Activated CD4-positive, alpha-beta T cell treated with anti-CD3 and anti-CD28 coated beads, Interleukin-2, amount 10 ng/mL, durations not matched to agents 24 days and 14 days (primary cell): ENCODE measurements at regions not wholly inside any gene's neighbourhood (a gene's known extent, or its start where the extent isn't known, plus 50 kb on each side); places are given as distances from the start of the nearest gene placed in this dataset.
"Not testable (repeated sequence)": the region's sequence is repeated elsewhere in the genome, so short reads cannot be mapped to it uniquely, and the experiment has no call there.

Source experiments
- DNase-seq: peaks from one replicate; pipeline ENCODE4 v3.0.0; 2022
- H3K27ac Mint-ChIP-seq: one replicate; pipeline ENCODE4 v1.8.0; 2022; ENCODE audit warnings: mild to moderate bottlenecking, mixed read lengths
- H3K27me3 Mint-ChIP-seq: one replicate; pipeline ENCODE4 v1.8.0; 2022; ENCODE audit warnings: mixed read lengths
- H3K36me3 Mint-ChIP-seq: one replicate; pipeline ENCODE4 v1.8.0; 2022; ENCODE audit warnings: low read depth, mild to moderate bottlenecking, mixed read lengths
- H3K4me1 Mint-ChIP-seq: one replicate; pipeline ENCODE4 v1.8.0; 2021; ENCODE audit warnings: mixed read lengths
- H3K4me3 Mint-ChIP-seq: one replicate; pipeline ENCODE4 v1.8.0; 2022; ENCODE audit warnings: mild to moderate bottlenecking, moderate library complexity, mixed read lengths
- H3K9me3 Mint-ChIP-seq: one replicate; pipeline ENCODE4 v1.8.0; 2021; ENCODE audit warnings: mixed read lengths
- intact Hi-C: fragments of 100-400 bp; cut with micrococcal nuclease; formaldehyde crosslinking; loops from one replicate; pipeline ENCODE4 v1.15.1; 2023

- no peaks in the 10 kb centered on the region for H3K27me3 Mint-ChIP-seq
- no peaks in the 10 kb centered on the region for H3K4me1 Mint-ChIP-seq
- no peaks in the 10 kb centered on the region for H3K36me3 Mint-ChIP-seq
- no peak overlapping the region for H3K27ac Mint-ChIP-seq
- peaks cover 12% of the 10 kb centered on the region for H3K9me3 Mint-ChIP-seq
- intact Hi-C loops, result no loop called here
- DNase-seq, result no peak
- H3K4me3 Mint-ChIP-seq, result no peak overlapping the region
These were observed 277.1 kb upstream of the EYS start for GRCh38 chr6:65984089-65984488.

DNA sequence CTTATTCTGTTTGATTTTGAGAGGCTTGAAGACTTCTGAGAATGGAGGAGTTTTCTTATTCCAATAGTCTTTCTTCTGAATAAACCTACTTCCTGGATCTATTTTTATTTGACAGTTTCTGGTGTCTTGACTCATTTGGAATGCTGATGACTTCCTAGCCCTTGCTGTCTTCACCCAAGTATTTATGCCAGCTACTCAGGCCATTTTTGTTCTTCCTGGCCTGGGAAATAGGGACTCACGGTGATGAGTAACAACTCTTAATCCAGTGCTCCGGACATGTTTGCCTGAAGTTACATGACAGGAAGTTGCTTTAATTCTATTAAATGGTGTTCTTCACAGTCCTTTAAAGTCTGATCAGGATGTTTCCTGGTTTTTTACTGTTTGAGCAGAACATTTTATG, 272.1 kb upstream of the EYS start:
- Mint-ChIP-seq H3K4me1 (no peaks in the 10 kb centered on the region), H3K9me3 (peaks cover 16% of the 10 kb centered on the region), H3K27ac (no peak overlapping the region), H3K27me3 (no peaks in the 10 kb centered on the region), H3K36me3 (no peaks in the 10 kb centered on the region), H3K4me3 (no peak overlapping the region)
- DNase-seq, result no peak
- intact Hi-C loops, result no loop called here

DNA sequence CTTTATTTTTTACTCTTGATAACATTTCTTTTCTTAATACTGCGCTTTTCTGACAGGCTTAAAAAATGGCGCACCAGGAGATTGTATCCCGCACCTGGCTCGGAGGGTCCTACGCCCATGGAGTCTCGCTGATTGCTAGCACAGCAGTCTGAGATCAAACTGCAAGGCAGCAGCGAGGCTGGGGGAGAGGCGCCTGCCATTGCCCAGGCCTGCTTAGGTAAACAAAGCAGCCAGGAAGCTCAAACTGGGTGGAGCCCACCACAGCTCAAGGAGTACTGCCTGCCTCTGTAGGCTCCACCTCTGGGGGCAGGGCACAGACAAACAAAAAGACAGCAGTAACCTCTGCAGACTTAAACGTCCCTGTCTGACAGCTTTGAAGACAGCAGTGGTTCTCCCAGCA, 264.2 kb upstream of the EYS start:
- H3K27me3 Mint-ChIP-seq, H3K36me3 Mint-ChIP-seq, H3K4me3 Mint-ChIP-seq, H3K4me1 Mint-ChIP-seq, DNase-seq, H3K9me3 Mint-ChIP-seq, intact Hi-C loops, H3K27ac Mint-ChIP-seq: not testable (repeated sequence)

DNA sequence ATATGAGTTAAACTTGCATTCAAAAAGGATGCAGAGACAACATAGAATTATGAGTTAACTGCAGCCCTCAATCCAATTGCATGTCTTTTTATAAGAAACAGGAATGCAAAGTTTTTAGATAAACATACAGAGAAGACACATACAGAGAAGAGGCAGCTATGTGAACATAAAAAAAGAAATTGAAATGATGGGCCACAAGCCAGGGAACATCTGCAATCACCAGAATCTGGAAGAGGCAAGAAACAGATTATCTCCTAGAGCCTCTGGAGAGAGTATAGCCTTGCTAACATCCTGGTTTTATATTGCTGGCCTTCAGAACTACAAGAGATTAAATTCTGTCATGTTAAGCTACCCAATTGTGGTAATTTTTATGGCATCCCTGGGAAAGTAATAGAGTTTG, 257.2 kb upstream of the EYS start:
- Mint-ChIP-seq H3K27me3 (no peaks in the 10 kb centered on the region), H3K9me3 (no peaks in the 10 kb centered on the region), H3K4me3 (no peak overlapping the region), H3K27ac (no peak overlapping the region), H3K36me3 (no peaks in the 10 kb centered on the region), H3K4me1 (no peaks in the 10 kb centered on the region)
- no peak for DNase-seq
- intact Hi-C loops, result no loop called here

DNA sequence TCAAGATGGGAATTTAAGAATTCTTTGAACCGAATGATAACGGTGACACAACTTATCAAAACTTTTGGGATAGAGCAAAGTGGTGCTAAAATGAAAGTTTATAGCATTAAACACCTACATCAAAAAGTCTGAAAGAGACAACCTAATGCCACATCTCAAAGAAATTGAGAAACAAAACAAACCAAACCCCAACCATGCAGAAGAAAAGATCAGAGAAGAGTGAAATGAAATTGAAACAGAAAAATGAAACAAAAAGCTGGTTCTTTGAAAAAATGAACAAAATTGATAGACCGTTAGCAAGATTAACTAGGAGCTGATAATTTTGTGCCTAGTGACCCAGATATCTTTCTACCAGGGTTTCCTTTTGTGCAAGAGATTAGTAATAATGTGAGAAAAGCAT, 248.0 kb upstream of the EYS start:
- Mint-ChIP-seq H3K4me3 (no peak overlapping the region), H3K27ac (no peak overlapping the region), H3K4me1 (no peaks in the 10 kb centered on the region), H3K27me3 (no peaks in the 10 kb centered on the region), H3K36me3 (no peaks in the 10 kb centered on the region), H3K9me3 (peaks cover 4% of the 10 kb centered on the region)
- DNase-seq, result no peak
- intact Hi-C loops, result no loop called here

GRCh38 chr6:65948062-65948461, 241.0 kb upstream of the EYS start:
- H3K9me3 Mint-ChIP-seq, result no peaks in the 10 kb centered on the region
- no peak overlapping the region for H3K4me3 Mint-ChIP-seq
- H3K27ac Mint-ChIP-seq, result no peak overlapping the region
- no peaks in the 10 kb centered on the region for H3K4me1 Mint-ChIP-seq
- DNase-seq, result no peak
- no peaks in the 10 kb centered on the region for H3K27me3 Mint-ChIP-seq
- no peaks in the 10 kb centered on the region for H3K36me3 Mint-ChIP-seq
- intact Hi-C loops, result no loop called here

DNA sequence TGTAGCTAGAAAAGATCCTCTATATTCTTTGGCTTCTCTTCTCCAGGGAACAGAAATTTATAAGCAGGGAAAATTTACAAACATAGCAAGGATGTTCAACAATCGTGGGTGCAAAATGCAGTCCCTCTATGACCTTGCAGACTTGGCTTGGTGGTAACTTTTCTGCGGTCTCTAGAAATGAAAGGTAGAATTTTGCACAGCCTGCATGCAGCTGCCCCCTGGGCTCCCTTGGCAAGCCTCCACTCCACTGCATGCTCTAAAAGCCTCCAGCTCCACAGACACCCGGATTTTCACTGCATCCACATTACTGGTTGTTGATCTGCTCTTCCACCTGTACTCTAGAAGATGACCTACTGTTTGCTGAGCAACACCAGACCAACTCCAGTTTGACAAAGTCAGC, 236.5 kb upstream of the EYS start:
- H3K27ac Mint-ChIP-seq, result no peak overlapping the region
- intact Hi-C loops, result no loop called here
- DNase-seq, result no peak
- no peaks in the 10 kb centered on the region for H3K36me3 Mint-ChIP-seq
- no peaks in the 10 kb centered on the region for H3K4me1 Mint-ChIP-seq
- H3K27me3 Mint-ChIP-seq, result no peaks in the 10 kb centered on the region
- no peaks in the 10 kb centered on the region for H3K9me3 Mint-ChIP-seq
- no peak overlapping the region for H3K4me3 Mint-ChIP-seq

DNA sequence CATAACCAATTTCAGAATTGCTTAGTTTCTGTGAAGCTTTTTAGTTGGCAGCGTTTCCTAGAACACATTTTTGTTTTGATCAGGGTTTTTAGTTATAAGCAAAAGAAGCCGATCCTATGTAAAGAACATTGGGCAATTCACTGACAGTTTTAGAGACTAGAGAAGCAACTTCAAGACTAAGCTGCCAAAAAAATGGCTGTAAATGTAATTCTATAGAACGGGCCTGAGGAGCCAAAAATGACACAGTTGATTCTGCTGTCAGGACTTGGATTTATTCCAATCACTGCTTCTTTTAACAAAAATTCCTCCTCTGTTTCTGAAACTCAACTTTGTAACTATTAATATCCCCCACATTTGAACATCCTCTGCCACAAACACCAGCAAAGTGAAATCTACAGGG, 236.0 kb upstream of the EYS start:
- DNase-seq, result no peak
- H3K27me3 Mint-ChIP-seq, result no peaks in the 10 kb centered on the region
- H3K4me1 Mint-ChIP-seq, result no peaks in the 10 kb centered on the region
- intact Hi-C loops, result no loop called here
- no peaks in the 10 kb centered on the region for H3K36me3 Mint-ChIP-seq
- H3K27ac Mint-ChIP-seq, result no peak overlapping the region
- no peak overlapping the region for H3K4me3 Mint-ChIP-seq
- H3K9me3 Mint-ChIP-seq, result no peaks in the 10 kb centered on the region

DNA sequence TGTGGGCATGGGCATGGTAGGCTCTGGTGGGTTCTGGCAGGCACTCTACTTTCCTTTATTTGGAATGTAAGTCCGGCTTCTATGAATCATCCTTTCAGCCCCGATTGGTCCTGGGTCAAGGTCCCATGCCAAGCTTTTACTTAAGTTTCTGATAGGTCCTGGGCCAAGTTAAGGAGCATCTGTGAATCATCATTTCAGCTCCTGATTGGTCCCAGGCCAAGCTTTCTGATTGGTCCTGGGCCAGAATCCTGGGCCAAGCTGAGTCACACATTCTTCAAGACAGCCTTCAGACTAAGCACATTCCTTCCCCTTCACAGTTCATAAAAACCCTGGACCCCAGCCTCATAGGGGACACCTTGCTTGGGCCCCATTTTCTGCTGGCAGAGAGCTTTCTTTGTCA, 231.0 kb upstream of the EYS start:
- intact Hi-C loops, result no loop called here
- H3K4me1 Mint-ChIP-seq, result no peaks in the 10 kb centered on the region

DNA sequence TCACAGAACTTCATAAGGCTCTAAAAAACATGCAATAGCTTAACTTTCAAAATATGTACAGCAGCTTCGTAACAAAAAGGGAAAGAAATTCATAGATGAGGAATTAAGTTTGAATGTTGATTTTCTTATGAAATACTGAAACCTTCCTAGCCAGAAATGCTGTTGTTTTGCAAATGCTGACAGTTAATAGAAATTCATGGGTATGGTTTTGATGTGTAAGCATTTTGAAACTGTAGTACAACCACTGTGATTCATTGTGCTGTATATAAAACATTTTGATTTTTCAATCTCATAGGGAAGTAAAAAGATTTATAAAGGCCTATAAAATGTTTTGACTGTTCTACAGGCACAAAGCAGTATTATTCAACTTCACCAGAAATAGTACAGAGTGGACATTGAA, 228.4 kb upstream of the EYS start:
- Mint-ChIP-seq H3K27ac (no peak overlapping the region), H3K27me3 (no peaks in the 10 kb centered on the region), H3K36me3 (no peaks in the 10 kb centered on the region), H3K4me1 (no peaks in the 10 kb centered on the region), H3K9me3 (peaks cover 7% of the 10 kb centered on the region), H3K4me3 (no peak overlapping the region)
- DNase-seq, result no peak
- intact Hi-C loops, result no loop called here

More for the DNA sequence above, 231.0 kb upstream of the EYS start:
- Mint-ChIP-seq H3K27me3 (no peaks in the 10 kb centered on the region), H3K36me3 (no peaks in the 10 kb centered on the region), H3K27ac (no peak overlapping the region), H3K9me3 (peaks cover 7% of the 10 kb centered on the region), H3K4me3 (no peak overlapping the region)
- DNase-seq, result no peak

DNA sequence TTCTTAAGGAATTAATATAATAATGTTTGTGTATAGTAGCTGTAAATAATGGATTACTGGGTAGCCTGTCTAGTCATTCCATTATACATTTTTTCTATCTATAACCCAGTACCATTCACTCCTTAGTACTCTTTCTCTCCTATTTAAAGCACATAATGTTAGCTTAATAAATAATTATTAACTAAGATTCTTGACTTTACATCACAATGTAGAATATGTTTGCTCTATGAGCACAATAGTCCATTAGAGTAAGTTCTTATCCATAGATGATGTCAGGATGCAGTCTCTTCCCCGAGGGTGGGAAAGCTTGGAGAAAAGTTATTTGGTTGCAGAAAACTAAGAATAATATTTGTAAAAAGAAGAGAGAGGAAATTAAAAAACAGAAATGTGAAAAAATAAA, 226.4 kb upstream of the EYS start:
- Mint-ChIP-seq H3K36me3 (no peaks in the 10 kb centered on the region), H3K4me3 (no peak overlapping the region), H3K9me3 (peaks cover 7% of the 10 kb centered on the region), H3K27ac (no peak overlapping the region), H3K4me1 (no peaks in the 10 kb centered on the region), H3K27me3 (no peaks in the 10 kb centered on the region)
- DNase-seq, result no peak
- intact Hi-C loops, result no loop called here

GRCh38 chr6:65927141-65927540, 220.1 kb upstream of the EYS start:
- Mint-ChIP-seq H3K36me3 (no peaks in the 10 kb centered on the region), H3K27ac (no peak overlapping the region), H3K4me1 (no peaks in the 10 kb centered on the region), H3K9me3 (no peaks in the 10 kb centered on the region), H3K4me3 (no peak overlapping the region), H3K27me3 (no peaks in the 10 kb centered on the region)
- intact Hi-C loops, result no loop called here
- DNase-seq, result no peak

- H3K4me3 Mint-ChIP-seq, result no peak overlapping the region
- H3K4me1 Mint-ChIP-seq, result no peaks in the 10 kb centered on the region
- intact Hi-C loops, result no loop called here
- no peak for DNase-seq
- no peaks in the 10 kb centered on the region for H3K27me3 Mint-ChIP-seq
- H3K27ac Mint-ChIP-seq, result no peak overlapping the region
- H3K9me3 Mint-ChIP-seq, result no peaks in the 10 kb centered on the region
- no peaks in the 10 kb centered on the region for H3K36me3 Mint-ChIP-seq
These were observed 217.4 kb upstream of the EYS start for GRCh38 chr6:65924411-65924810.

- no peaks in the 10 kb centered on the region for H3K4me1 Mint-ChIP-seq
- no peak for DNase-seq
- H3K36me3 Mint-ChIP-seq, result no peaks in the 10 kb centered on the region
- no peak overlapping the region for H3K4me3 Mint-ChIP-seq
- H3K9me3 Mint-ChIP-seq, result no peaks in the 10 kb centered on the region
- intact Hi-C loops, result no loop called here
- H3K27me3 Mint-ChIP-seq, result no peaks in the 10 kb centered on the region
- no peak overlapping the region for H3K27ac Mint-ChIP-seq
These were observed 215.0 kb upstream of the EYS start for GRCh38 chr6:65922049-65922448.

DNA sequence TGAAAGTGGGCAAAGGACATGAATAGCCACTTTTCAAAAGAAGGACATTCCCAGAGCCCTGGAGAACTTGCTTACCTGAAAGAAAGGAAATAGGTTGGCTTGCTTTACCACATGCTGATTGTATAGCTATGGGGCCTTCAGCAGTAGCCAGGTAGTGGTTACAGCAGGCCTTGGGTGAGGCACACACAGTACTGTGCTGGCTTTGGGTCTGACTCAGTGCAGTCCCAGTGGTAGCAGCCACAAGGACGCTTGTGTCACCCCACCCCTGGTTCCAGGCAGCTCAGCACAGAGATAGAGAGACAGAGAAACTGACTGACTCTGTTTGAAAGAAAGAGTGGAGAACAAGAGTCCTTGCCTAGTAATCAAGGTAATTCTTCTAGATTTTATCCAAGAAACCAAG, 201.0 kb upstream of the EYS start:
- Mint-ChIP-seq H3K27me3 (no peaks in the 10 kb centered on the region), H3K4me1 (no peaks in the 10 kb centered on the region), H3K4me3 (no peak overlapping the region), H3K27ac (no peak overlapping the region), H3K9me3 (peaks cover 15% of the 10 kb centered on the region), H3K36me3 (no peaks in the 10 kb centered on the region)
- intact Hi-C loops, result no loop called here
- DNase-seq, result no peak

GRCh38 chr6:65903992-65904391, 197.0 kb upstream of the EYS start:
- intact Hi-C loops, result no loop called here

More at GRCh38 chr6:65903992-65904391, 197.0 kb upstream of the EYS start:
- Mint-ChIP-seq H3K27ac (no peak overlapping the region), H3K4me3 (no peak overlapping the region), H3K4me1 (no peaks in the 10 kb centered on the region), H3K36me3 (no peaks in the 10 kb centered on the region), H3K27me3 (no peaks in the 10 kb centered on the region), H3K9me3 (peaks cover 9% of the 10 kb centered on the region)
- DNase-seq, result no peak
